PC-3 (cell line): ENCODE measurements at regions not wholly inside any gene's neighbourhood (a gene's known extent, or its start where the extent isn't known, plus 50 kb on each side); places are given as distances from the start of the nearest gene placed in this dataset.

Source experiments
- EZH2 ChIP-seq: fragments of 300-600 bp; sonication (generic); IDR thresholded peaks from one replicate; pipeline ENCODE4 v1.6.1; 2017; ENCODE audit warnings: antibody characterized with exemption, mild to moderate bottlenecking, low read length; ENCODE audit not compliant: unreplicated experiment
- TF ChIP-seq, protein P1 (sequence below): fragments of 300-600 bp; sonication (generic); conservative IDR thresholded peaks from 2 replicates; pipeline ENCODE4 v1.5.1; 2017; ENCODE audit warnings: antibody characterized with exemption, low read depth, mild to moderate bottlenecking, low read length

DNA sequence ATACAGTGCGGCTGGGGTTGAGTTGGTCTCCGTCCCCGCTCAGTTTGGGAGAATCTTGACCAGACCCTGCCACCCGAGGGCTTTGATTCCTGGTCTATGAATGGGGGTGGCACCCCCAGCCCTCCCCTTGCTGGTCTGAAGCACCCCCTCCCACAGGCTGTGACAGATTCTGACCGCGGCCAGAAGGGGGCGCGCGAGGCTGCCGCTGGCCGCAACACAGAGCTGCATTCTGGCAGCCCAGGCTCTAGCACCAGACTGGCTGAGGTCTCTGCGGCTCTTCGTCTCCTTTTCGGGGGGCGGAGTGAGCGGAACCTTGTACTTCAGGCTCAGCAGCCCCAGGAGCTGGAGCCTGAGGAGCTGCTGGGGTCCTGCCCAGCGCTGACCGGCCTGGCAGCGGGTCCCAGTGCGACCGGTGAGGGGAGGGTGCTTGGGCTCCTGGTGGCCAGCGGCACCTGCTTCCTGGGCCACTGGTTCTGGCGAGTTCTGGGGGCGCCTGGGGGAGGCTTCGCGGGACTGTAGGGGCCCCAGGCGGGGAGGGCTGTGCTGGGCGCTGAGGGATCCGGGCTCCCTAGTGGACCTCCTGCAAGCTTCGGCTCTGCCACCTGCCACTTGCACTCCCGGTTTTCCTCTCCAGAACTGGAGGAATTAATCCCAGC lies 1011.6 kb downstream of the KCNJ18 start:
- TF ChIP-seq EZH2 = no peak
- TF ChIP-seq, protein P1, sequence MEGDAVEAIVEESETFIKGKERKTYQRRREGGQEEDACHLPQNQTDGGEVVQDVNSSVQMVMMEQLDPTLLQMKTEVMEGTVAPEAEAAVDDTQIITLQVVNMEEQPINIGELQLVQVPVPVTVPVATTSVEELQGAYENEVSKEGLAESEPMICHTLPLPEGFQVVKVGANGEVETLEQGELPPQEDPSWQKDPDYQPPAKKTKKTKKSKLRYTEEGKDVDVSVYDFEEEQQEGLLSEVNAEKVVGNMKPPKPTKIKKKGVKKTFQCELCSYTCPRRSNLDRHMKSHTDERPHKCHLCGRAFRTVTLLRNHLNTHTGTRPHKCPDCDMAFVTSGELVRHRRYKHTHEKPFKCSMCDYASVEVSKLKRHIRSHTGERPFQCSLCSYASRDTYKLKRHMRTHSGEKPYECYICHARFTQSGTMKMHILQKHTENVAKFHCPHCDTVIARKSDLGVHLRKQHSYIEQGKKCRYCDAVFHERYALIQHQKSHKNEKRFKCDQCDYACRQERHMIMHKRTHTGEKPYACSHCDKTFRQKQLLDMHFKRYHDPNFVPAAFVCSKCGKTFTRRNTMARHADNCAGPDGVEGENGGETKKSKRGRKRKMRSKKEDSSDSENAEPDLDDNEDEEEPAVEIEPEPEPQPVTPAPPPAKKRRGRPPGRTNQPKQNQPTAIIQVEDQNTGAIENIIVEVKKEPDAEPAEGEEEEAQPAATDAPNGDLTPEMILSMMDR = no peak
